HG03060 (cell line): ENCODE measurements at regions not wholly inside any gene's neighbourhood (a gene's known extent, or its start where the extent isn't known, plus 50 kb on each side); places are given as distances from the start of the nearest gene placed in this dataset.

Source experiments
- ATAC-seq: cut with Tn5 transposase; IDR thresholded peaks from one replicate; pipeline ENCODE4 v1.9.1; 2021; ENCODE audit warnings: low read depth, moderate number of reproducible peaks; ENCODE audit not compliant: unreplicated experiment

DNA sequence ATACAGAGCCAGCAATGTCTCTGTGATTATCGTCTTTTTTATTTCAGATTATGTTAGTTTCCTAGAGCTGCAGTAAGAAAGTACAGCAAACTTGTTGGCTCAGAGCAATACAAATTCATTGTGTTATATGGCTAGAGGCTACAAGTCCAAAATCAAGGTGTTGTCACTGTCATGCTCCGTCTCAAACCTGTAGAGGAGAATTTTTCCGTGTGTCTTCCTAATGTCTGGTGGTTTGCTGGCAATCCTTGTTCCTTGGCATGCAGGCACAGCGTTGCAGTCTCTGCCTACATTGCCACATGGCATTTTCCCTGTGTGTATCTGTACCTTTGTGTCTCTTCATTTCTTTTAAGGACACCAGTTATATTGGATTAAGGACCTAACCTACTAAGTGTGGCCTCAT, 244.4 kb downstream of the LRRIQ3 start:
- ATAC-seq, result no peak

DNA sequence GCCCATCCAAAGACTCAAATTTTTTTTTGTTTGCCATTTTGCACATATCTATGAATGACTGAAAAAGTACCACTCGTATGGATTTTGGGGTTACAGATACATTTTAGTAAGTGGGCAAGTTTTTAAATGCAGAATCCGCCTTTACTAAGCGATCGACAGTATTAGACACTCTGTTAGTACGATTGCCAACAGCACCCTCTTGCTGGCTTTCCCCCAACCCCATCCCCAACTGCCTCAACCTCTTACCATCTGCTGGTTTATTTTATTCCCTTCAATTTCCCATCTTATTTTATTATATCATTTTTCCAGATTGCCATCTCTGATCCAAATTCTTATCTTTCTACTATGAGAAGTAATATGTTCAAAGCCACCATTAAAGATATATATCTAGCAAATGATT, 244.8 kb downstream of the LRRIQ3 start:
- no peak for ATAC-seq

DNA sequence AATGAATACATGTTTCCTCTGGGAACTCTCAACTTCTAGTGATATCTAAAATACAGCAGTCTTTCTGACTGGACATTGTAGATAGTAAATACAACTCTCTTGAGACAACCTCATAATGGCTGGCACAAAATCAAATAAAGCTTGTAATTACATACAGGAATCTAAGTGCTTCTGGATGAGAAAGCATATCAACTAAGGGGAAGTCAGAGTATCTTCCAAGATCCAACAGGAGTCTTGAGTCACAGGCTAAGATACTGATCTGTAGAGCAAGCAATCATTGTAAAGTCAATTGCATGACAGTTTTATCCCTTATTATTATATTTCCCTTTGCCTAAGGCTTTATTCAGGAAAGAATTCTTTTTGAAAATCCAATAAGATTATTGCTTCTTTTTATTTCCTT, 249.9 kb downstream of the LRRIQ3 start:
- no peak for ATAC-seq

DNA sequence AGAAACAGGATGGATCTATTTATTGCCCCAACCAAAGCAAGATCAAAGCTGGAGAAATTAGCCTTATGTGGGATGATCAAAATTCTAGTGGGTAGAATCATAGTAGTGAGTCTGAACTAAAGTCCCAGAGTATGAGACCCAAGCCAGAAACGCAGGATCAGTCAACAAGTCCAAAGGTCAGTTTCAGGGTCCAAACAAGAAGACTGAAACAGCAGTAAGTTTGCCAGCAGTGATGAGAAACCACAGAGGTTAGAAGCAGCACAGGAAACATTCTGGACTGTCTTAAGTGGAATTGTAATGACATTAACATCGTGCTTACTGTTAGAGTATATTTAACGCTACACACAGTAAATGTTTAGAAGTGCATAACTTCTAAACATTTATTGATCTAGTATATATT, 251.0 kb downstream of the LRRIQ3 start:
- ATAC-seq, result no peak

DNA sequence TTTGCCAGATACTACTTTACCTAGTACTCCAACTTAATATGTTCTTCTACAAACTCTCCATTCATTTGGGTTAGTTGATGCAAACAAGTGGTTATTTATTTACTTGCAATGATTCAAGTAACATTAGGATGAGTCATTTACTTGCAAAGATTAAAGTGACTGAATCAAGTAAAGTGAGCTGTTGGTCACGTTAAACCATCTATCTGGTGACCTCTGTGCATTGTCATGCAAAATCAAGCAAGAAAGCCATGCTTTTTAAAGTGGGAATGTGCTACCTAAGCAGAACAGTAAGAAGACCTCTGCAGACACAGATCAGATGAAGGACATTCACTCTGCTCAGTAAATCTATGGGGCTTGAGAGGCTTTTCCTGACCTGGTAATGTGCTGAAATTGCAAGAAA, 254.7 kb downstream of the LRRIQ3 start:
- no peak for ATAC-seq

DNA sequence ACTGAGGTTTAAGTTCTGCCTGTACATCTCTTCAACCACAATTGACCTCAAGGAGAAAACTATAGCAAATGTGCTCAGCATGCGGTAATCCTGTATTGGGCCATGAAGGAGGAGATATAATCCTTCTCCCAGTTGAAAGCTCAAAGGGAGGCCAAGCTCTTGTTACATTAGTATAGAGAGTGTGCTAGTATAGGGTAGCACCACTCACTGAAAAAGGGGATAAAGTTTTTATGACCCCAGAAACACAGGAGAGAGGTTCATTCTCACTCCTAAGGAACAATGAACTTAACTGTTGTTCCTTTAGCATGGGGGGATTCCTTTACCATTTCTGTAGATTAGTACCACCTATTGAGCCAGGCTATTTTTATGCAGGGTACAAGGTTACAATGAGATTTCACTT, 267.7 kb downstream of the LRRIQ3 start:
- ATAC-seq, result no peak

DNA sequence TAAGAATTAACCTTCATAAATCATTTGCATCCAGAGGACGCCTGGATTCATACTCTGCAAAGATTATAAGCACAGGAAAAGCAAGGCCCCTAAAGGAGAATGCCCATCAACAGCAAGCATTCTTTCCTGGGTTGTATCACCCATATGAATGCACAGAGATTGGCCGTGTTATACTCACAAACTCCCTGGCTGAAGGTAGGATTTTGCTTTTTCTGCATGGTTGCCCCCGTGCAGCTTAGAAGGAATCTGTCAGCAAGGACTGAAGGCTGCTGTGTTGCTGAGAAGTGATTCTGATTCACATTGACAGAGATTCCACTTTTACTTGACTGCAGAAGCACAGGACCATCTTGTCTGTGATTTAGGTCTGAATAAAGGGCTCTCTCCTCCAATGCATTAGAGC, 283.0 kb downstream of the LRRIQ3 start:
- ATAC-seq, result no peak

DNA sequence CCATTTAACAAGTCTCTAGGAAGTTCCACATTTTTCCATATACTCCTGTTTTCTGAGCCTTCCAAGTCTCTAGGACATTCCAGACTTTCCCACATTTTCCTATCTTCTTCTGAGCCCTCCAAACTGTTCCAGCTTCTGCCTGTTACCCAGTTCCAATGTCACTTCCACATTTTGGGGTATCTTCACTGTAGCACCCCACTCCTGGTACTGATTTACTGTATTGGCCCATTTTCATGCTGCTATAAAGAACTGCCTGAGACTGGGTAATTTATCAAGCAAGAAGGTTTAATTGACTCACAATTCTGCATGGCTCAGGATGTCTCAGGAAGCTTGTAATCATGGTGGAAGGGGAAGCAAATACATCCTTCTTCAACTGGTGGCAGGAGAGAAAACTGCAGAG, 285.0 kb downstream of the LRRIQ3 start:
- no peak for ATAC-seq

DNA sequence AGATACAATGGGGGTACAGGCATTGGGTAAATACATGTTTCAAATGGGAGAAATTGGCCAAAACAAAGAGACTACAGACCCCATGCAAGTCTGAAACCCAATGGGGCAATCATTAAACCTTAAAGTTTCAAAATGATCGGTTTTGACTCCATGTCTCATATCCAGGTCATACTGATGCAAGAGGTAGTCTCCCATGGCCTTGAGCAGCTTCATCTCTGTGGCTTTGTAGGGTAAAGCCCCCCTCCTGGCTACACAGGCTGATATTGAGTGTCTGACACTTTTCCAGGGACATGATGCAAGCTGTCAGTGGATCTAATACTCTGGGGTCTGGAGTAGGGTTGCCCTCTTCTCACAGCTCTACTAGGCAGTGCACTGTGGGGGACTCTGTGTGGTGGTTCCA, 286.1 kb downstream of the LRRIQ3 start:
- no peak for ATAC-seq

DNA sequence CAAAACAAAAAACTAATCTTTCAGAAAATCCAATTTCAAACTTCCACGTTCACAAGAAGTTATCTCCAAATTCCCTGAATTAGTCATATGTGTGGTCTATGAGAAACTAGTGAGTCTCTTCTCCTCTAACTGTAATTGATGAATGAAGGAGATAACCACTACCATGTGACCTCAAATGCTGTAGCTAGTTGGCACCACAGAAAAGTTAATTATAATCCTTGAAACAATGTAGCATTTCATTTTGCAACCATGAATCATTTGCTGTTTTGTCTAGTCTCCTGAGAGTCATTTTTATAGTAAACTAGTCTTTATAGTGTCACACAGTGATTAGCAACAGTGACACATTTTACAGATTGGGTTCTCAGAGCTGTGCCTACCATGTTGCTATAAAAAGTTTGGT, 287.5 kb downstream of the LRRIQ3 start:
- ATAC-seq, result peak; percentile 32

DNA sequence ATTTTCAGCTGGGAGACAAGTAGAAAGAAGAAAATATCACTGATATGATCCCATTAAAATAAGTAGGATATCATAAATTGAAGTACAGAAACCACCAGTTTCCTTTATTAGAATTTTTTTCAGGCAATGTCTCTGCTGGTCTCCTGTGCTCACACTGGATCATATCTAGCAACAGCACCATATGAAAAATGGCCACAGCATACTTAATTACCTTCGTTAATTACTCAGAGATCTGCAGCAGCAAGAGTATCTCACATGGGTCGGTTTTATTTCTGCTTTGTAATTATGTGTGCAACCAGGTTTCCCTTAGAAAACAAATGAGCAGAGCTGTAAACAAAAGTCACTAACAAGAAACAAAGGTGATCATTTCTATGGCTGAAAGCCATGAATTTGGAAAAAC, 287.9 kb downstream of the LRRIQ3 start:
- ATAC-seq, result no peak

DNA sequence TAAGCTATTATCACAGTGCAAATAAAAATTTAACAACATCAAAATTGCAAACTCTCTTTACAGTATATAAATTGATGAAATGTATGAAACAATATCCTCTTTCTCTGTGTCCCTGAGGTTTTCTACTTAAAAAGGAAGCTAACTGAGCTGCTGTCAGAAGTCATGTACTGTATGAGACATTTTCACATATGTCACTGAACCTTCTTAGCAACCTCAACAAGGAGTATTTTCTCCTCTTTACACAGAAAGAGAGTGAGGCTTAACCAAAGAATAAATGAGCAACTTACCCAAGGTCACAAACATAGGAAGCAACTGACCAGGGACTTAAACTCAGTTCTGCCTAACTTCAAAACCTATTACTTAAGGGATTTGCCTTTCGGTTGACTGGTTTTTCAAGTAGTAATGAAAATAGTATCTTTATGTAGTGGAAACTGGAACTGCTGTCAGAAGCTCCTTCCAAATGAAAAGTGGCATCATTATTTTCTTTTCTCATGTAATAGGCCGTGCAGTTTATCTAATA, 288.9 kb downstream of the LRRIQ3 start:
- no peak for ATAC-seq

DNA sequence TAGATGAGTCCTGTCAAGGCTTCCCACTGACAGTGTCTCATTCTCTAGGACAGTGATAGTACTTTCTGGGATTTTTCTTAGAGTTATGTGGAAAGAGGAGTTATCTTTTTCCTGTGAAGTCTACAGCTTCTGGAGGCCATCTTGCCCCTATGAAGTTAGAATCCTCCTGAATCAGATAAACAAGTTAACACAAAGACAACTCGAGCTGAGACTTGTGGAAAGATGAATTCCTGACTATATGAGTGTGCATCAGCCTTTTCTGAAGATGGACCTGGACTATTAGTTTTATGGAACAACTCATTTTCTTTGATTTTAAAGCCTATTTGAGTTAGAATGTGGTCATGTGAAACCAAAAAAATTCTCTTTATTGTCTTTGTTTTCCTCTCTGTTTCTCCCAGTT, 290.9 kb downstream of the LRRIQ3 start:
- ATAC-seq, result no peak

DNA sequence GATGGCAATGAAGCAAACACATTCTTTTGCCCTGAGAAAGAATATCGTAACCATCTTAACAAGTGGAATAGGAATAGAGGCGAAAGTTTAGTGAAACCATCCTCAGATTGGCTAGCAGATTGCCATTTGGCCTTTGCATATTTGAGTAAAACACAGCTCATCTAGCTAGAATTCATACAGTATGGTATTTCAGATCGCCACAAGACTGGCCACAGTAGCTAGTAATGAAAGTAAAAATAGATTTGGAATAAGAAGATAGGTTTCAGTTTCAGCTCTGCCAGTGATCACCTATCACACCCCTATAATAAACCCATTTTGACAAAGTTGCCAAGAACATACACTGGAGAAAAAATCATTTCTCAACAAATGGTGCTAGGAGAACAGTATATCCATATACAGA, 294.9 kb downstream of the LRRIQ3 start:
- ATAC-seq, result peak; percentile 41

DNA sequence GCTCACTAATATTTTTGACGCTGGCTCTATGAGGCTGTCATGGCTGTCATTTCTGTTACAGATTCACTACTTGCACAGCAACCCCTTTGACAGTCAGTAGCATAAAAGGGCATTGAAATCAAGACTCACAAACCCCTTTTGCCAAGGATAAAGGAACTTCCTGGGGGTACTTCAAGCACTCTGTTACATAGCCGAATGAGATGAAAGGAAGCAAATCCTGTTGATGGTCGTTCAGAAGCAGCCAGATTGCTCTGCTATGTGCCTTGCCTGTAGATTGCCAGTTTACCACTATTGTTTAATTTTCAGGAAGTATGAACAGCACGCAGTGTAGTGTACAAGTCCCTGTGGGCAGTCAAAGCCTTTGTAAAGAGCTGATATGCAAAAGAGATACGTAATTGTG, 296.2 kb downstream of the LRRIQ3 start:
- ATAC-seq, result peak; percentile 62

DNA sequence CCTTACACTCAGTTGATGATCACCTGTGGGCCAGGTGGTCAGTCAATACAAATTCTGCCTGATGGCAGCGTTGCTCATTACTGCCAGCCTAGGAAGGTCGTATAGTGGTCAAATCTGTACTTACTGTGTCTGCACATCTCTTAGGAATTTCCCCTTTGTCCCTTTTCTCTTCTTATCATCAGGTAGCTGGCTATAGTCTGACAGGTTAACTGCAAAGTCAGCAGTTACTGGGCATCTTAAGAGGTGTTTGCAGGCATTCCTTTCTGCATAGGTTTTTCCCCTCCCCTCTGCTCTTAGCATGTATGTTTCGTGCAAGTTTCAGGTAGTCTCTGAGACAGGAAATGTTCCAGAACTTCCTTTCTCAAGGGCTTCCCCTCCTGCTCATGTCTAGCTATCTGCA, 298.7 kb downstream of the LRRIQ3 start:
- no peak for ATAC-seq

DNA sequence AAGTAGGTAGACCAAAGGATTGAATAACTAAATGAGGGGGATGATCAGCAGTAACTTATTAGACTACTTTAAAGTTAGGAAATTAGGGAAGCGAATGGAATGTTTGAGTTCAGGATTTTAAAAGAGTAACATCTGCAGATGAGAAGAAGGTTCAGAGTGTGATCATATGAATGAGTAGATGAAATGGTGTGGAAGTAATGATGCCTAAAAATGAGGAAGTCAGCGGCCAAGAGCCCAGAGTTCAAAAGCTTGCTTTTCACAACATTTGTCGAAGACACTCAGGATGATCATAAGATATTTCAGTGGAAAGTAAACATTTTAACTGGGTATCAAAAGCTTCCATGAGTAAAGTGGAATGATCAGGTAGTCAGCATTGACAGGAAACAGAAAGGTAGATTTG, 299.4 kb downstream of the LRRIQ3 start:
- ATAC-seq, result no peak

DNA sequence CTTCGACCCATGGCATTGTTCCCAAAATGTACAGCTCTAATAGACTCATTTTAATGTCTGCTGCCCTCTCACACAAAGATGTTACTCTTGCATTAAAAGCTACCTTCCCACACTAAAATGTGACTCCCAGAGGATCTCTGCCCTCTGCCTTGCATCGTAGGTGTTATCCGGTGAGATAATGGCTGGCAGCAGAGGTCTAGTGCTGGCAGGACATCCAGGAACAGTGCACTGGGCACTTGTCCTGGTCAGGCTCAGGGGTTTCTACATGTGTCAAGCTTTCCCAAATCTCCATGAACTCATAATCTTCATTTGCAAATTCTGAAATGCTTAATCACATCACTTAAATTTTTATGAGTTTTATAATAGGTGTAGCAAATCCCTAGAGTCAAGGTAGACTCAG, 310.6 kb downstream of the LRRIQ3 start:
- ATAC-seq, result no peak

DNA sequence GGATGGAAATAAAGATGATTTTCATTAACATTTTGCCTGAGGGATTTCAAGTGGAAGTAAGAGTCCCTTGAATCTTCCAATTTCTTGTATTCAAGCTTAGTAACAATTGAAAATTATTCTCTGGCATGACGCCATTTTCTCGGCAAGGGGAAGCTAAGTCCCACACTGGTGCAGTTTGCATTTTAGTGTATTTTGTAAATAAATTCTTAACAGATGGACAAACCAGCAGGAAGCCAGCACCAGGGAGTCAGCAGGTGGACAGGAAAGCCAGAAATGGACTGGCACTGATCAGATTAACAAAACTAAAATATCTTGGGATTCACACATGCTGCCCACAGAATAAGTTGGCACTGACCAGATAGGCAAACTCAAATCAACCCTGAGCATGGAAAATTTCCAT, 311.3 kb downstream of the LRRIQ3 start:
- no peak for ATAC-seq

DNA sequence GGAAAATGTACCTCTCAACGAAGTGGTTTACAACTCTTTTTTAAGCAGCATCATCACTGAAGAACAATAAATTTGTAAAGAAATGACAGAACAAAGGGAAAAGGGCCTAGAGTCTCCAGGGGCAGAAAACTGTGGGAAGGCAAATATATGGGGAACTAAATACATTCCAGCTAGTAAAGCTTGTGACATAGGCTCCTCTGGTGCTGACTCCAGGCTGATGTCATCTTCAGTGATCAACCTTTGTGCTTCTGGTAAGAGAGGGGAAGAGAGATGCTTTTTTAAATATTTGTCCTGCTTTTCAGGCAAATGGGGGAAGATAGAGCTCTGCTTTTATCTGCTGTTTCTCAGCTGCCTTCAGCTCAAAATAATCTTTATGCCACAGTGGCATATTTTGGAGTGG, 323.2 kb downstream of the LRRIQ3 start:
- ATAC-seq, result no peak

DNA sequence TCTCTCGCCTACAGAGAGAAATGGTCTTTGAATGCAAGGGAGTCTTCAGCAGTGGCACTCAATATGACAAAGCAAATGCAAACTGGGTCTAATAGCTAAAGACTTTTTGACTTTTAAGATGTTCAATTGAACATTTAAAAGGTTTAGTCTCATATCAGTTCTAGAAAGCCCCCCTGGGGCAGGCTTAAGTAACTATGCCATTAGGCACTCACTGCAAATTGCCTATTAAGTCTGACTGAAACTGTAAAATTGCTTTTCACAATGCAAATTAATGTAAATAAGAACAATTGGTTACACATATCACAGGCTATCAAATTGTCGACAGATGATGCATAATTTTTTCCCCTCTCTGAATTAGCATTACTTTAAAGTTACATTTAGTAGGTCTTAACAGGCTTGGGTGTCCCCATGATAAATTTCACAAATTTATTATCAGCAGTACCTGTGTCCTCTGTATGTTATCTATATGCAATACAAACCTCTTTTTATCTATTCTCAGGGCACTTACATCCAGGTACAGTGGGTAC, 329.1 kb downstream of the LRRIQ3 start:
- no peak for ATAC-seq

DNA sequence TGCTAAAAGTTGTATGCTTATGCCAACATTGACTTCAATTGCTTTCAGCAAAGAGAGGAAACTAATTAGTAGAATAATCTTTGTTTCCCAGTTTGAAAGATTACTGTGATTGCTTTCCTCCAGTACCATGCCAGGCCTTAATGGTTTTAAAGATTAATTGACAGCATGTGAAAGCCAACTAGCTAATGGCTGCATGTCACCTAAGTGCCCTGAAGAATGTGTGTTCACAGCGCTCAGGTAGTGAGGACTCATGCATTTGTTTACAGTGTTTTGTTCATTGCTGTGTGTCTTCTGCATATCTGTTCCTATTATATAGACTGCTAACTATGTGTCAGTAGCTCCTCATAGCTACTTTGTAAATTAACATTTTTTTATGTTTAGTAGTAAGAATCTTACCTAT, 335.6 kb downstream of the LRRIQ3 start:
- ATAC-seq, result no peak

DNA sequence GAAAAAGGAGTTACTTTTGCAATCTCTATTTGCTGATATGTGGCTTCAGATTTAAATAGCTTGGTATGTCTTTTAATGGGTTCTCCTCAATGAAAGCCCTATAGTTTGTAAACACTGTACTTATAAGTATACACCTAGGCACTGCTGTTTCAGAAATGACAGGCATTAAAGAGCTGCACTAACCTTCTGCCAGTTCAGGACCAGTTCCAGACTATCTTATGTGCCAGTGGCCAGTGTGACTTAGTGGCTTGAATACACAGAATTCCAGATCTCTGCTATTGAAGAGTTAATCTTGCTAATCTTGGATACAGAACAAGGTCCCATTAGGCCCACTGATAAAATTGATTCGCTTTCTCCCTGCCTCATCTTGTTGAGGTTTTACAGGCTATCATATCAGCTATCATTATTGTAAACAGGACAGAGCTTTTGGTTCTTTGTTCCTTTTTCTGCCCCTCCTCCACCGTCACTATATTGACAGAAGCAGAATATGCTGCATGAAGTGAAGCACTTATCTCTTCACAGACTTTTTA, 337.5 kb downstream of the LRRIQ3 start:
- no peak for ATAC-seq
